22Rv1 (cell line): ENCODE measurements at regions not wholly inside any gene's neighbourhood (a gene's known extent, or its start where the extent isn't known, plus 50 kb on each side); places are given as distances from the start of the nearest gene placed in this dataset.

Experiments used
- CTCF ChIP-seq: fragments of 450-650 bp; IDR thresholded peaks from 2 replicates; pipeline ENCODE4 v1.5.1; 2017; ENCODE audit warnings: mild to moderate bottlenecking
- ZFX ChIP-seq: fragments of 450-650 bp; IDR thresholded peaks from 2 replicates; pipeline ENCODE4 v1.6.1; 2017; ENCODE audit warnings: antibody characterized with exemption, borderline replicate concordance

GRCh38 chr4:112857461-112857860, 192.0 kb upstream of the ANK2 start:
- TF ChIP-seq CTCF (no peak), ZFX (no peak)
